MM.1S (cell line): ENCODE measurements at regions not wholly inside any gene's neighbourhood (a gene's known extent, or its start where the extent isn't known, plus 50 kb on each side); places are given as distances from the start of the nearest gene placed in this dataset.

Experiments used
- EZH2 ChIP-seq: fragments of 300-600 bp; sonication (generic); optimal IDR thresholded peaks from 2 replicates; pipeline ENCODE3; 2017; ENCODE audit warnings: low read depth, mild to moderate bottlenecking, antibody characterized with exemption, low read length, mixed read lengths
- EZH2phosphoT487 ChIP-seq: fragments of 300-600 bp; sonication (generic); IDR thresholded peaks from 2 replicates; pipeline ENCODE4 v1.6.1; 2018; ENCODE audit warnings: antibody characterized with exemption, low read length
- TF ChIP-seq, protein P1 (sequence below): fragments of 300-600 bp; sonication (generic); IDR thresholded peaks from 2 replicates; pipeline ENCODE4 v1.5.1; 2016; ENCODE audit warnings: antibody characterized with exemption, low read length, mixed read lengths

DNA sequence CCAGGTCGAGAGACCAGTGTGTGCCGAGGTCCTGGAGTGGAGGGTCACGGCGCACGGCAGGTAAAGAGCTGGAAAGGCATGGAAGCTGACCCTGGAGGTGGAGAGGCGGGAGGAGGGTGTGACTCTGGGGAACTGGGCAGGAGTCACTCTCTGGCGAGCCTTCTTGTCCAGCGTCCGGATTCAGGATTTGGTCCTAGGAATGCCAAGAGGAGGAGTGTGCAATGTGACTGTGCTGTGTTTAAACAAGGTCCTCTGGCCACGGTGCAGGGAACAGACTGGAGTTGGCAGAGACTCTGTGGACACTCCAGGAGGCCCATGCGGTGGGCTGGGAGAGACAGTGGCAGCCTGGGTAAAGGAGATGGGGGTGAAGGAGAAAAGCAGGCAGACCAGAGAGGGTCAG, 64.2 kb upstream of the CASZ1 start:
- TF ChIP-seq EZH2phosphoT487 (no peak), EZH2 (no peak)
- TF ChIP-seq, protein P1, sequence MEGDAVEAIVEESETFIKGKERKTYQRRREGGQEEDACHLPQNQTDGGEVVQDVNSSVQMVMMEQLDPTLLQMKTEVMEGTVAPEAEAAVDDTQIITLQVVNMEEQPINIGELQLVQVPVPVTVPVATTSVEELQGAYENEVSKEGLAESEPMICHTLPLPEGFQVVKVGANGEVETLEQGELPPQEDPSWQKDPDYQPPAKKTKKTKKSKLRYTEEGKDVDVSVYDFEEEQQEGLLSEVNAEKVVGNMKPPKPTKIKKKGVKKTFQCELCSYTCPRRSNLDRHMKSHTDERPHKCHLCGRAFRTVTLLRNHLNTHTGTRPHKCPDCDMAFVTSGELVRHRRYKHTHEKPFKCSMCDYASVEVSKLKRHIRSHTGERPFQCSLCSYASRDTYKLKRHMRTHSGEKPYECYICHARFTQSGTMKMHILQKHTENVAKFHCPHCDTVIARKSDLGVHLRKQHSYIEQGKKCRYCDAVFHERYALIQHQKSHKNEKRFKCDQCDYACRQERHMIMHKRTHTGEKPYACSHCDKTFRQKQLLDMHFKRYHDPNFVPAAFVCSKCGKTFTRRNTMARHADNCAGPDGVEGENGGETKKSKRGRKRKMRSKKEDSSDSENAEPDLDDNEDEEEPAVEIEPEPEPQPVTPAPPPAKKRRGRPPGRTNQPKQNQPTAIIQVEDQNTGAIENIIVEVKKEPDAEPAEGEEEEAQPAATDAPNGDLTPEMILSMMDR, result no peak
